Cardiac fibroblast (primary cell): ENCODE measurements at regions not wholly inside any gene's neighbourhood (a gene's known extent, or its start where the extent isn't known, plus 50 kb on each side); places are given as distances from the start of the nearest gene placed in this dataset.

ENCODE experiments used
- DNase-seq, 2 donors: peaks; one replicate each; pipeline versions ENCODE4 v3.0.0 to v3.0.0-alpha.2; 2010; ENCODE audit warnings: low read depth in 2 of 2
- H3K4me3 ChIP-seq, 2 donors: replicated peaks in 1 of 2; 1 replicate in 1 of 2; 2 replicates in 1 of 2; pipeline ENCODE4 v1.5.1; 2011; ENCODE audit warnings: low read depth in 2 of 2, low read length in 2 of 2, mild to moderate bottlenecking in 2 of 2, moderate library complexity in 1 of 2
- TF ChIP-seq, protein P1 (sequence below): IDR thresholded peaks from one replicate; pipeline ENCODE4 v1.5.1; 2011; ENCODE audit warnings: low read depth, mild to moderate bottlenecking, low read length, inconsistent platforms

DNA sequence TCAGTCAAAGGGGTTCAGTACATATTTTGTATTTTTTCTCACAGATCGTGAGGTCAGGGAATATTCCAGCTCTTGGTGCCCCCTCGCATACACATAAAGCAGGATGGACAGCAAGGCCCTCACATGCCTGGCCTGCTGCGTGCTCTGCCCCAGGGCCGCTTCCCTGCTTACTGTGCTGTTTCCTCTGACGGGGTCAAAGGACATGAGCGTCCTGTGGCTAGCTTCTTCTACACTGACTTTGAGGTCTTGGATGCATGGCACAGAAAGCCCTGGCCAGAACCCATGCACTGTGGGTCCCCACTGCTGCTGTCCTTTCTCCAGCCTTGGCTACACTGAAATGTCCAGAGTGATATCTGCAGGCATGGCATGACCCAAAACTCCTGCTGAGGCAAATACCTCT is 92.5 kb upstream of the GGTLC1 start:
- no peak for DNase-seq
- H3K4me3 ChIP-seq = no peak overlapping the region
- TF ChIP-seq, protein P1, sequence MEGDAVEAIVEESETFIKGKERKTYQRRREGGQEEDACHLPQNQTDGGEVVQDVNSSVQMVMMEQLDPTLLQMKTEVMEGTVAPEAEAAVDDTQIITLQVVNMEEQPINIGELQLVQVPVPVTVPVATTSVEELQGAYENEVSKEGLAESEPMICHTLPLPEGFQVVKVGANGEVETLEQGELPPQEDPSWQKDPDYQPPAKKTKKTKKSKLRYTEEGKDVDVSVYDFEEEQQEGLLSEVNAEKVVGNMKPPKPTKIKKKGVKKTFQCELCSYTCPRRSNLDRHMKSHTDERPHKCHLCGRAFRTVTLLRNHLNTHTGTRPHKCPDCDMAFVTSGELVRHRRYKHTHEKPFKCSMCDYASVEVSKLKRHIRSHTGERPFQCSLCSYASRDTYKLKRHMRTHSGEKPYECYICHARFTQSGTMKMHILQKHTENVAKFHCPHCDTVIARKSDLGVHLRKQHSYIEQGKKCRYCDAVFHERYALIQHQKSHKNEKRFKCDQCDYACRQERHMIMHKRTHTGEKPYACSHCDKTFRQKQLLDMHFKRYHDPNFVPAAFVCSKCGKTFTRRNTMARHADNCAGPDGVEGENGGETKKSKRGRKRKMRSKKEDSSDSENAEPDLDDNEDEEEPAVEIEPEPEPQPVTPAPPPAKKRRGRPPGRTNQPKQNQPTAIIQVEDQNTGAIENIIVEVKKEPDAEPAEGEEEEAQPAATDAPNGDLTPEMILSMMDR = no peak

GRCh38 chr20:24079661-24080412 is 91.3 kb upstream of the GGTLC1 start:
- TF ChIP-seq, protein P1 = no peak
- DNase-seq = no peak
- no peak overlapping the region for H3K4me3 ChIP-seq

DNA sequence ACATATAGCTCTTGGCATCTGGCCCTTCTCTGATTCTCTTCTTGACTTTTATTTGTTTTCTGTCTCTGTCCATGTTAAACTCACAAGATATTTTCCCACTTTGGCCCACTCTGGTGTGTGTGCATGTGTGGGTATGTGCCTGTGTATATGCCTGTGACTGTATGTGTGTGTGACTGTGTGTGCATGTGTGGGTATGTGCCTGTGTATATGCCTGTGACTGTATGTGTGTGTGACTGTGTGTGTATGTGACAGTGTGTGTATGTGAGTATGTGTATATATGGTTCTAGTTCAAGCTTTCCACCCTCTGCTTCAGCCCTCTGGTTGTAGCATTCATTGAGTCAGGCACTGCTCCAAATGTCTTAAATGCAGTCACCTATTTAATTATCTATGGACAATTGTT is 88.6 kb upstream of the GGTLC1 start:
- H3K4me3 ChIP-seq = no peak overlapping the region
- no peak for DNase-seq
- TF ChIP-seq, protein P1 = no peak

GRCh38 chr20:24070679-24071078 is 82.1 kb upstream of the GGTLC1 start:
- H3K4me3 ChIP-seq = no peak overlapping the region
- TF ChIP-seq, protein P1 = no peak
- no peak for DNase-seq

GRCh38 chr20:24066076-24066700 is 77.6 kb upstream of the GGTLC1 start:
- no peak for DNase-seq
- TF ChIP-seq, protein P1 = no peak
- H3K4me3 ChIP-seq = no peak overlapping the region

DNA sequence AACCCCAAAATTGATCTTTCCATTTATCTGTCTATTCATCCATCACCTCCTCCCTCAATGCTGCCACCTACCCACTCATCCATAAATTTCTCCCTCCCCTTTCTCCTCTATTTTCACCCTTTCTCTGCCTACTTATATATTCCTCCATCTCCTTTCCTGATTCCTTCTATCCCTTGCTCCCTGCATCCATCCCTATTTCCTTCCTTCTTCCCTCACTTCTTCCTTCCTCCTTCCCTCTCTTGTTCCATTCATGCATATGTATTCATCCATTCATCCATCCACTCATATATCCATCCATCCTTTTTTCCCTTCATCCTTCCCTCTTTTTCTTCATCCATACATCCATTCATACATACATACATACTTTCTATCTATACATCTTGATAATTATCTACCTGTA is 76.3 kb upstream of the GGTLC1 start:
- no peak overlapping the region for H3K4me3 ChIP-seq
- DNase-seq = no peak
- TF ChIP-seq, protein P1 = no peak
